ENCODE measurements at regions not wholly inside any gene's neighbourhood (a gene's known extent, or its start where the extent isn't known, plus 50 kb on each side); places are given as distances from the start of the nearest gene placed in this dataset.

- DNase-seq: no peak
Observed at GRCh38 chr2:239579524-239580198, 178.8 kb upstream of the HDAC4 start.

GRCh38 chr2:239579081-239579480 is 178.3 kb upstream of the HDAC4 start:
- DNase-seq: no peak

- no peak for DNase-seq
Observed at GRCh38 chr2:239578381-239578780, 177.6 kb upstream of the HDAC4 start.

- no peak for DNase-seq
Observed at GRCh38 chr2:239577935-239578334, 177.1 kb upstream of the HDAC4 start.

GRCh38 chr2:239576784-239577685 is 176.2 kb upstream of the HDAC4 start:
- no peak for DNase-seq

GRCh38 chr2:239575931-239576445 is 175.2 kb upstream of the HDAC4 start:
- DNase-seq: no peak

- no peak for DNase-seq
Observed at GRCh38 chr2:239574434-239575156, 173.8 kb upstream of the HDAC4 start.

GRCh38 chr2:239574054-239574433 is 173.2 kb upstream of the HDAC4 start:
- no peak for DNase-seq

GRCh38 chr2:239570971-239571520 is 170.2 kb upstream of the HDAC4 start:
- no peak for DNase-seq

GRCh38 chr2:239570216-239570925 is 169.6 kb upstream of the HDAC4 start:
- DNase-seq: no peak

- no peak for DNase-seq
Observed at GRCh38 chr2:239569401-239570090, 168.7 kb upstream of the HDAC4 start.

- DNase-seq: no peak
Observed at GRCh38 chr2:239568601-239569000, 167.8 kb upstream of the HDAC4 start.

GRCh38 chr2:239567786-239568185 is 167.0 kb upstream of the HDAC4 start:
- DNase-seq: no peak

GRCh38 chr2:239566995-239567568 is 166.3 kb upstream of the HDAC4 start:
- DNase-seq: no peak

- DNase-seq: no peak
Observed at GRCh38 chr2:239566162-239566994, 165.6 kb upstream of the HDAC4 start.

GRCh38 chr2:239564587-239564986 is 163.8 kb upstream of the HDAC4 start:
- DNase-seq: no peak

GRCh38 chr2:239563561-239563960 is 162.7 kb upstream of the HDAC4 start:
- no peak for DNase-seq

- DNase-seq: no peak
Observed at GRCh38 chr2:239561446-239562001, 160.7 kb upstream of the HDAC4 start.

GRCh38 chr2:239559417-239560261 is 158.8 kb upstream of the HDAC4 start:
- DNase-seq: no peak
